GM12873 (cell line): ENCODE measurements at regions not wholly inside any gene's neighbourhood (a gene's known extent, or its start where the extent isn't known, plus 50 kb on each side); places are given as distances from the start of the nearest gene placed in this dataset.

Experiments
- TF ChIP-seq, protein P1 (sequence below): IDR thresholded peaks from 2 replicates; pipeline ENCODE4 v1.5.1; 2012; ENCODE audit warnings: low read depth, mild to moderate bottlenecking, moderate library complexity, low read length, control low read depth; ENCODE audit not compliant: insufficient read depth; ENCODE audit errors: missing control alignments

DNA sequence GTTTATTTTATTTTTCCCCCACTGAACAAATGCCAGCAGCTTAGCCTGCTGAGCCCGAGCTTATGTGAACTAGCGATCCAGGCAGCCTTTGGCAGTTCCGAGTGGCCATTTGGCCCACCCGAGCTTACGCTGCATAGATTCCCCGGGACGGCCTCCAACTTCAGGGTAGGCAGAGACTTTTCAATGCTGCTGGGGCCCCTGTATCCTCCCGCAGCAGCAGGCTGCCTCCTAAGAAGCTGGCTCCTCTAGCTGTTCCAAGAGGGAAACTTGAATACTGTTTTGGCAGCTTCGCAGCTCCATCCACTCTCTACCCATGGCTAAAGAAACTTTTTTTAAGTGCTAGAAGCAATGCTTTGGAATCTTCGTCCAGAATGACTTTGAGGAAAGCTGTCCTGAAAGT lies 295.2 kb downstream of the SS18 start:
- TF ChIP-seq, protein P1, sequence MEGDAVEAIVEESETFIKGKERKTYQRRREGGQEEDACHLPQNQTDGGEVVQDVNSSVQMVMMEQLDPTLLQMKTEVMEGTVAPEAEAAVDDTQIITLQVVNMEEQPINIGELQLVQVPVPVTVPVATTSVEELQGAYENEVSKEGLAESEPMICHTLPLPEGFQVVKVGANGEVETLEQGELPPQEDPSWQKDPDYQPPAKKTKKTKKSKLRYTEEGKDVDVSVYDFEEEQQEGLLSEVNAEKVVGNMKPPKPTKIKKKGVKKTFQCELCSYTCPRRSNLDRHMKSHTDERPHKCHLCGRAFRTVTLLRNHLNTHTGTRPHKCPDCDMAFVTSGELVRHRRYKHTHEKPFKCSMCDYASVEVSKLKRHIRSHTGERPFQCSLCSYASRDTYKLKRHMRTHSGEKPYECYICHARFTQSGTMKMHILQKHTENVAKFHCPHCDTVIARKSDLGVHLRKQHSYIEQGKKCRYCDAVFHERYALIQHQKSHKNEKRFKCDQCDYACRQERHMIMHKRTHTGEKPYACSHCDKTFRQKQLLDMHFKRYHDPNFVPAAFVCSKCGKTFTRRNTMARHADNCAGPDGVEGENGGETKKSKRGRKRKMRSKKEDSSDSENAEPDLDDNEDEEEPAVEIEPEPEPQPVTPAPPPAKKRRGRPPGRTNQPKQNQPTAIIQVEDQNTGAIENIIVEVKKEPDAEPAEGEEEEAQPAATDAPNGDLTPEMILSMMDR = no peak

DNA sequence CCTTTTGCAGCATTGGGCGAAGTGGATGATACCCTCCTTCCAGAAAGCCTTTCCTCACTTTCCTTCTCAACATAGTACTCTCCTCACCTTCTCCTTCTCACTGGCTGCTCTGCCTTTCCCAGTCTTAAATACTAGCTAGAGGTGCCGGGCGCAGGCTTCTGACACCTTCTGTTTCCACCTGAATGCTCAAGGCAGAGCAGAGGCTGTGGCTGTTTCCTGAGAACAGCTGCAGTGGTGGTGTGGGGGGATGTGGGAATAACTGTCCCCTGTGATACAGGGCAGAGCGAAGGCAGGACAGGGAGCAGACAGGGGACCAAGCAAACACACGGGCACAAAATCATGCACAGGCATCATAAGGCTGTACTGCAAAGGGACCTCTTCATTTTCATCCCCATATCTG lies 303.1 kb downstream of the SS18 start:
- TF ChIP-seq, protein P1 = no peak

DNA sequence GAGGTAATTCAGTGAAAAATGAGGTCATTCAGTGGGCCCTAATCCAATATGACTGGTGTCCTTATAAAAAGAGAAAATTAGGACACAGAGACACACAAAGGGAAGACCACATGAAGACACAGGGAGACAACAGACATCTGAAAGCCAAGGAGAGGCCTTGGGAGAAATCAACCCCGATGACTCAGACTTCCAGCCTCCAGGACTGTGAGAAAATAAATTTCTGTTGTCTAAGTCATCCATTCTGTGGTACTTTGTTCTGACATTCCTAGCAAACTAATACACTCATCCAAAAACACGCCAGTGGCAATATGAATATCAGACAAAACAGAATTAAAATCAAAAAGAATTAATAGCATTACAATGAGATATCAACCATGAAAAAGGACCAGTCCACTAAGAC lies 303.7 kb downstream of the SS18 start:
- TF ChIP-seq, protein P1 = no peak

DNA sequence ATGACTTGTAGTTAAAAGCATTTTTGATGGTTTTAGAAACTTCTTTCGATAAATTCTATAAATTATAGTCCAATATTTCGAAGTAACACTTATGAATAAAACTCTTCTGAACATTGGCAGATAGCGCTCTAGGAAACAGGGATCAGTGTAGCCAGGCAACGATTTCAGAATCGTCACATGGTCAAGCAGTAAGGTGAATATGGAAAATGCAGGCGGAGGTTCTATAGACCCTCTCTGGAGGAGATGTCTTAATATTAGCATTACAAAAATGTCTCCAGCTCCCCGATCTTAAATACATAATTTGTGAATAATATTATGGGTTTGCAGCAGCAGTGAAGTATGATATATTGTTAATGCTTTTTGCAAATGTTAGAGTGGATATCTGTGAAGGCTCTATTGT lies 310.3 kb downstream of the SS18 start:
- TF ChIP-seq, protein P1 = no peak

DNA sequence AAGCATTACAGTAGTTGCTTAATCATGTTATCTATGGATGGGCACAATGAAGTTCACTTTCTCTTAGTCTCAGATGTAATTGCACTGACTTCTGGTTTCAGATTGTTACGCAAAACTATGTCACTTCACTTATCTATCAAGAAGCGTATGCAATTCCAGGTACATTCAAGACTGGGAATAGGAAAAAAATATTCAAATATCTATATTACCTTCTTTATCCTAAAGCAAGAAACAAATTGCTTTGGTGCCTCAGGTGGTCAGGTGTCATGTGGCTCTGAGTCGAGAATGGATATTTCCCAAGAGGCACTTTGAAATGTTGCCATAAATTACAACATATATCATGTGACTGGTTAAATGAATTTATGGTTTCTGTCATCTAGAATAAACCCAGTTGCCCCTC lies 318.6 kb downstream of the SS18 start:
- TF ChIP-seq, protein P1 = no peak

DNA sequence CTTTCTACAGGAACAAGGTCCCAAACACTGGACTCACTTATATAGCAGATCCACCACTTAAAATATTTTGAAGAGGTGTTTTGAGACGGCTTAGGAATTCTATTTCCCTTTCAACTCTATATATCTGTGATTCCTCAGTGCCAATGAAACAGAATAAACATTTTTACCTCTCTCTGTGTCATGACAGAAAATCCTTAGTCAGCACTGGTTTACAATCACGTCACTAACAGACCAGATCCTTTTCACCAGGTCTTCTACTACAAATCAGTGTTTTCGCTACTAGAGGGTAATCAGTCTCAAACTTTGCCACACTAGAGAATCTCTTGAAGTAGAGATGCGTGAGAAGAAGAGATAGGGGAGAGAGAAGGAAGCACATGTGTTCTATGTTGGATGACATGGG lies 325.6 kb downstream of the SS18 start:
- TF ChIP-seq, protein P1 = no peak

DNA sequence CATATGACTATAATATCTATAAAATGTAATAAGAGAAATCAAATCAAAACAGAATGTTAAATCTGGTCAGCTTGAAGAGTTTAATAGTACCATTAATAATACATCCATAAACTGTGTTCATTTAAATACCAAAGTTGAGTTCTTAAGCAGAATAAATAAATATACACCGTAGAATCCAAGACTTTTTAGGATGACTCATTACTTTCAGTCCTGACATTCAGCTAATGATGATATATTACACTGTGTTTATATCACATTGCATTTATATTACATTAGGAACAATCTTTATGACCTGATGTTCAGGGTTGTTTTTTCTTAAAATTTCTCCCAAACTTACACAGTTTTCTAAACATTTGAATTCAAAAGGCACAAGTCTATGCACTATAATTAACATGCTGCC lies 331.3 kb downstream of the SS18 start:
- TF ChIP-seq, protein P1 = no peak
